ENCODE measurements at regions not wholly inside any gene's neighbourhood (a gene's known extent, or its start where the extent isn't known, plus 50 kb on each side); places are given as distances from the start of the nearest gene placed in this dataset.
"Not testable (repeated sequence)": the region's sequence is repeated elsewhere in the genome, so short reads cannot be mapped to it uniquely, and the experiment has no call there.

DNA sequence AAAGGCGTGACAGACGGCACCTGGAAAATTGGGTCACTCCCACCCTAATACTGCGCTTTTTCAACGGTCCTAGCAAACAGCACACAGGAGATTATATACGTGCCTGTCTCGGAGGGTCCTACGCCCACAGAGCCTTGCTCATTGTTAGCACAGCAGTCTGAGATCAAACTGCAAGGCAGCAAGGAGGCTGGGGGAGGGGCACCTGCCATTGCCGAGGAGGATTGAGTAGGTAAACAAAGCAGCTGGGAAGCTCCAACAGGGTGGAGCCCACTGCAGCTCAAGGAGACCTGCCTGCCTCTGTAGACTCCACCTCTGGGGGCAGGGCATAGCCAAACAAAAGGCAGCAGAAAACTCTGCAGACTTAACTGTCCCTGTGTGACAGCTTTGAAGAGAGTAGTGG is 543.0 kb upstream of the MIS18BP1 start:
- TF ChIP-seq CTCF (conservative IDR thresholded peaks at IDR 0.05; ENCODE audit: low read depth, low read length); EZH2 (IDR thresholded peaks at IDR 0.05; ENCODE audit: low read length, unreplicated experiment); EZH2phosphoT487 (IDR thresholded peaks at IDR 0.05; ENCODE audit: borderline replicate concordance, low read length): not testable (repeated sequence)
